B cell (primary cell): ENCODE measurements at regions not wholly inside any gene's neighbourhood (a gene's known extent, or its start where the extent isn't known, plus 50 kb on each side); places are given as distances from the start of the nearest gene placed in this dataset.

Source experiments
- ATAC-seq: fragments of 200-7000 bp; cut with Tn5 transposase; one replicate; pipeline ENCODE4 v1.10.0; 2021; ENCODE audit warnings: low read depth, mild to moderate bottlenecking, moderate number of reproducible peaks, moderate library complexity
- CTCF ChIA-PET: fragments of 350-600 bp; sonication (Branson Sonifier 250); formaldehyde crosslinking; loops from one replicate; lab custom pipeline; 2021; ENCODE audit warnings: antibody characterized with exemption, inconsistent platforms; lab: Charles Lee
- POLR2A ChIA-PET: fragments of 350-600 bp; sonication (Branson Sonifier 250); formaldehyde crosslinking; loops from one replicate; lab custom pipeline; 2021; ENCODE audit warnings: antibody characterized with exemption; lab: Charles Lee
- DNase-seq: peaks from one replicate; pipeline ENCODE4 v3.0.0; 2013
- H2AFZ ChIP-seq: 2 replicates; pipeline ENCODE4 v1.6.1; 2012; ENCODE audit warnings: mild to moderate bottlenecking, low read depth, low read length; ENCODE audit not compliant: insufficient read depth, poor library complexity, severe bottlenecking
- H3K27ac ChIP-seq, 2 donors: 1 replicate in 1 of 2; 2 replicates in 1 of 2; pipeline ENCODE4 v1.5.1; 2012 to 2013; ENCODE audit warnings: low read length in 2 of 2, mild to moderate bottlenecking in 2 of 2, moderate library complexity in 1 of 2
- H3K27me3 ChIP-seq, 4 experiments: fragments of 200-600 bp in 1 of 4; sonication (generic) in 1 of 4; replicated peaks in 1 of 4; 1 replicate in 2 of 4; 2 replicates in 2 of 4; pipeline versions ENCODE4 v1.6.1 to v1.7.0; 2013 to 2016; ENCODE audit warnings: low read length in 3 of 4, mild to moderate bottlenecking in 2 of 4, mixed read lengths in 1 of 4, moderate library complexity in 1 of 4; ENCODE audit not compliant: insufficient read depth in 4 of 4, control insufficient read depth in 3 of 4; ENCODE audit errors: control extremely low read depth in 1 of 4
- H3K36me3 ChIP-seq, 2 experiments: replicated peaks in 1 of 2; 1 replicate in 1 of 2; 2 replicates in 1 of 2; pipeline versions ENCODE4 v1.6.1 to v1.7.1; 2013; ENCODE audit warnings: low read length in 1 of 2; ENCODE audit not compliant: insufficient read depth in 2 of 2, control insufficient read depth in 1 of 2; ENCODE audit errors: control extremely low read depth in 1 of 2, extremely low read depth in 1 of 2
- H3K4me1 ChIP-seq, 2 donors: fragments of 200-600 bp in 1 of 2; sonication (generic) in 1 of 2; 1 replicate in 1 of 2; 2 replicates in 1 of 2; pipeline versions ENCODE4 v1.5.1 to v1.6.1; 2013 to 2017; ENCODE audit warnings: low read length in 2 of 2; ENCODE audit not compliant: control insufficient read depth in 2 of 2, insufficient read depth in 2 of 2
- H3K4me2 ChIP-seq: replicated peaks from 2 replicates; pipeline ENCODE3; 2012; ENCODE audit warnings: mild to moderate bottlenecking, low read depth, low read length; ENCODE audit not compliant: poor library complexity, severe bottlenecking
- H3K4me3 ChIP-seq, 5 experiments: fragments of 200-600 bp in 1 of 5; sonication (generic) in 1 of 5; 1 replicate in 3 of 5; 2 replicates in 2 of 5; pipeline versions ENCODE4 v1.5.1 to v1.7.0; 2011 to 2016; ENCODE audit warnings: low read length in 4 of 5, mild to moderate bottlenecking in 4 of 5, low read depth in 2 of 5, control low read depth in 1 of 5, moderate library complexity in 1 of 5; ENCODE audit not compliant: insufficient read depth in 1 of 5; ENCODE audit errors: control extremely low read depth in 1 of 5, extremely low read depth in 1 of 5
- H3K79me2 ChIP-seq: fragments of 200-600 bp; sonication (generic); one replicate; pipeline ENCODE4 v1.6.0; 2016; ENCODE audit warnings: low read length; ENCODE audit not compliant: control insufficient read depth, insufficient read depth
- H3K9ac ChIP-seq: fragments of 200-600 bp; sonication (generic); 2 replicates; pipeline ENCODE4 v1.6.1; 2017; ENCODE audit warnings: mild to moderate bottlenecking, low read length, moderate library complexity
- H3K9me3 ChIP-seq, 3 donors: one replicate each; pipeline versions ENCODE4 v1.6.1 to v1.7.1; 2013; ENCODE audit warnings: low read length in 2 of 3; ENCODE audit not compliant: control insufficient read depth in 2 of 3, insufficient read depth in 1 of 3; ENCODE audit errors: control extremely low read depth in 1 of 3
- H4K20me1 ChIP-seq: 2 replicates; pipeline ENCODE4 v1.6.0; 2012; ENCODE audit warnings: mild to moderate bottlenecking, low read length; ENCODE audit not compliant: insufficient read depth, control insufficient read depth, poor library complexity, severe bottlenecking
- H3K27ac Mint-ChIP-seq: one replicate; pipeline ENCODE4 v1.8.0; 2021; ENCODE audit warnings: mixed read lengths
- H3K27me3 Mint-ChIP-seq: one replicate; pipeline ENCODE4 v1.8.0; 2021; ENCODE audit warnings: mixed read lengths
- H3K4me1 Mint-ChIP-seq: one replicate; pipeline ENCODE4 v1.8.0; 2021; ENCODE audit warnings: mixed read lengths
- H3K4me3 Mint-ChIP-seq: one replicate; pipeline ENCODE4 v1.8.0; 2021; ENCODE audit warnings: mixed read lengths
- H3K9me3 Mint-ChIP-seq: one replicate; pipeline ENCODE4 v1.8.0; 2022; ENCODE audit warnings: mixed read lengths; ENCODE audit not compliant: insufficient read depth
- EZH2 ChIP-seq: IDR thresholded peaks from 2 replicates; pipeline ENCODE4 v1.6.1; 2012; ENCODE audit warnings: borderline replicate concordance, low read depth, mild to moderate bottlenecking, moderate library complexity, low read length; ENCODE audit not compliant: insufficient read depth, poor library complexity, severe bottlenecking
- WGBS: methylation state at CpG from one replicate; pipeline ENCODE4 v1.1.5; 2013; ENCODE audit warnings: missing lambda C conversion rate; ENCODE audit not compliant: insufficient coverage; 5-methylcytosine and 5-hydroxymethylcytosine counted together
- intact Hi-C: fragments of 100-400 bp; cut with micrococcal nuclease; formaldehyde crosslinking; loops from one replicate; pipeline ENCODE4 v1.10.0; 2022
- TF ChIP-seq, protein P1 (sequence below): fragments of 200-600 bp; IDR thresholded peaks from one replicate; pipeline ENCODE4 v1.8.0; 2022; ENCODE audit warnings: antibody characterized with exemption, mild to moderate bottlenecking

DNA sequence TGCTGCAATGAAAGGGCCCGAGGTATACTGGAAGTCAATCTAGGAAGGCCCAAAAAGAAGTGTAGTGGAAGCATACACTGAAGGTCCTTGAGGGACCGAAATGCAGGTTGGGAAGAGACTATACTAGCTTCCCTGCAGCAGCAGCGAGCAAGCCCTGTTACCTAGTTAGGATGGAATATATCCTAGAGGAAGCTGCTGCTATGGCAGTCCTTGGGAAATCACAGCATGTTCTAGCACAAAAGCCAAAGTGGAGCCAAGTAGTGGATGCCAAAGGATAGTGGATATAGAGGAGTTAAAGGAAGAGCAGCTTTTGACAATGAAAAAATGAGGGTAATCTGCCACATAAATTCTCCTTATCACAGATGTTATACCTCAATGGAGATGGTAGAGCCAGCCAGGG is 123.8 kb upstream of the STARD3NL start:
- intact Hi-C loops, result no loop called here
- DNase-seq (no peak), ATAC-seq (no peak)
- no peak for TF ChIP-seq EZH2
- TF ChIP-seq, protein P1, sequence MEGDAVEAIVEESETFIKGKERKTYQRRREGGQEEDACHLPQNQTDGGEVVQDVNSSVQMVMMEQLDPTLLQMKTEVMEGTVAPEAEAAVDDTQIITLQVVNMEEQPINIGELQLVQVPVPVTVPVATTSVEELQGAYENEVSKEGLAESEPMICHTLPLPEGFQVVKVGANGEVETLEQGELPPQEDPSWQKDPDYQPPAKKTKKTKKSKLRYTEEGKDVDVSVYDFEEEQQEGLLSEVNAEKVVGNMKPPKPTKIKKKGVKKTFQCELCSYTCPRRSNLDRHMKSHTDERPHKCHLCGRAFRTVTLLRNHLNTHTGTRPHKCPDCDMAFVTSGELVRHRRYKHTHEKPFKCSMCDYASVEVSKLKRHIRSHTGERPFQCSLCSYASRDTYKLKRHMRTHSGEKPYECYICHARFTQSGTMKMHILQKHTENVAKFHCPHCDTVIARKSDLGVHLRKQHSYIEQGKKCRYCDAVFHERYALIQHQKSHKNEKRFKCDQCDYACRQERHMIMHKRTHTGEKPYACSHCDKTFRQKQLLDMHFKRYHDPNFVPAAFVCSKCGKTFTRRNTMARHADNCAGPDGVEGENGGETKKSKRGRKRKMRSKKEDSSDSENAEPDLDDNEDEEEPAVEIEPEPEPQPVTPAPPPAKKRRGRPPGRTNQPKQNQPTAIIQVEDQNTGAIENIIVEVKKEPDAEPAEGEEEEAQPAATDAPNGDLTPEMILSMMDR, result no peak
- H3K4me3 ChIP-seq, result no peak overlapping the region
- no peaks in the 10 kb centered on the region for H3K4me1 Mint-ChIP-seq
- H3K36me3 ChIP-seq, result no peaks in the 10 kb centered on the region
- H3K9me3 ChIP-seq, result peaks cover 0 to 17% (median 0%) of the 10 kb centered on the region in 3 donors
- H3K27ac Mint-ChIP-seq, result no peak overlapping the region
- H3K27me3 Mint-ChIP-seq, result no peaks in the 10 kb centered on the region
- H3K9me3 Mint-ChIP-seq, result no peaks in the 10 kb centered on the region
- H3K4me3 Mint-ChIP-seq, result no peak overlapping the region
- H3K27ac ChIP-seq, result no peak overlapping the region
- H3K79me2 ChIP-seq, result no peaks in the 10 kb centered on the region
- ChIA-PET CTCF (interaction anchor here (1.3 kb wide), 1 partner anchor 55 kb away, joined by 3 read pairs; no protein-coding TSS in a partner anchor), POLR2A (no interaction called here)
- no peak overlapping the region for H3K4me2 ChIP-seq
- peaks cover 0 to 3% (median 0%) of the 10 kb centered on the region in 4 experiments for H3K27me3 ChIP-seq
- no peak overlapping the region for H3K9ac ChIP-seq
- H4K20me1 ChIP-seq, result no peaks in the 10 kb centered on the region
- no peaks in the 10 kb centered on the region for H3K4me1 ChIP-seq
- WGBS, result 79% methylated on average over 3 of the region's 3 CpGs
- no peak overlapping the region for H2AFZ ChIP-seq

- TF ChIP-seq EZH2, result no peak
- TF ChIP-seq, protein P1, result no peak
- Mint-ChIP-seq H3K27ac (no peak overlapping the region), H3K4me3 (no peak overlapping the region), H3K9me3 (no peaks in the 10 kb centered on the region), H3K27me3 (no peaks in the 10 kb centered on the region), H3K4me1 (no peaks in the 10 kb centered on the region)
- Histone ChIP-seq H3K79me2 (no peaks in the 10 kb centered on the region), H3K9me3 (no peaks in the 10 kb centered on the region), H3K4me2 (no peak overlapping the region), H3K27ac (no peak overlapping the region), H2AFZ (no peak overlapping the region), H3K9ac (no peak overlapping the region), H3K4me3 (no peak overlapping the region), H3K36me3 (no peaks in the 10 kb centered on the region), H3K4me1 (no peaks in the 10 kb centered on the region), H3K27me3 (no peaks in the 10 kb centered on the region), H4K20me1 (no peaks in the 10 kb centered on the region)
- ChIA-PET POLR2A (no interaction called here), CTCF (no interaction called here)
- WGBS, result 89% methylated on average over 3 of the region's 4 CpGs
- ATAC-seq, result no peak
- intact Hi-C loops, result no loop called here
- no peak for DNase-seq
These were observed 120.2 kb upstream of the STARD3NL start for GRCh38 chr7:38057829-38058228.
